Esophagus muscularis mucosa (tissue), 4 donors: ENCODE measurements at regions not wholly inside any gene's neighbourhood (a gene's known extent, or its start where the extent isn't known, plus 50 kb on each side); places are given as distances from the start of the nearest gene placed in this dataset.

ENCODE experiments used
- DNase-seq: peaks from one replicate; pipeline ENCODE4 v3.0.0-alpha.2; 2017; ENCODE audit errors: extremely low spot score
- H3K27ac ChIP-seq, 4 donors: fragments of 200-600 bp; sonication (generic); replicated peaks in 1 of 4; 1 replicate in 3 of 4; 2 replicates in 1 of 4; pipeline ENCODE4 v1.5.1; 2016 to 2019; ENCODE audit warnings: mild to moderate bottlenecking in 1 of 4
- H3K27me3 ChIP-seq, 4 donors: fragments of 200-600 bp; sonication (generic); one replicate each; pipeline versions ENCODE4 v1.5.1 to v1.6.0; 2016 to 2019
- H3K36me3 ChIP-seq, 4 donors: fragments of 200-600 bp; sonication (generic); one replicate each; pipeline ENCODE4 v1.5.1; 2016 to 2019
- H3K4me1 ChIP-seq, 4 donors: fragments of 200-600 bp; sonication (generic); one replicate each; pipeline ENCODE4 v1.5.1; 2016 to 2019
- H3K4me3 ChIP-seq, 4 donors: fragments of 200-600 bp; sonication (generic); 1 replicate in 2 of 4; 2 replicates in 2 of 4; pipeline ENCODE4 v1.5.1; 2016 to 2019; ENCODE audit warnings: mild to moderate bottlenecking in 4 of 4, moderate library complexity in 1 of 4
- H3K9me3 ChIP-seq, 4 donors: fragments of 200-600 bp; sonication (generic); 1 replicate in 3 of 4; 2 replicates in 1 of 4; pipeline ENCODE4 v1.5.1; 2016 to 2019
- CTCF ChIP-seq, 3 experiments: fragments of 200-600 bp in 2 of 3; fragments of 450-650 bp in 1 of 3; sonication (generic) in 2 of 3; IDR thresholded peaks; one replicate each; pipeline ENCODE4 v1.5.1; 2017 to 2019; ENCODE audit warnings: antibody characterized with exemption in 3 of 3, mild to moderate bottlenecking in 2 of 3, moderate library complexity in 1 of 3
- EP300 ChIP-seq: sonication (generic); formaldehyde crosslinking; IDR thresholded peaks from one replicate; pipeline ENCODE4 v1.6.1; 2017; ENCODE audit warnings: antibody characterized with exemption
- POLR2A ChIP-seq: fragments of 450-650 bp; IDR thresholded peaks from one replicate; pipeline ENCODE4 v1.6.1; 2017; ENCODE audit warnings: antibody characterized with exemption, moderate library complexity, mild to moderate bottlenecking, low read depth
- POLR2AphosphoS5 ChIP-seq, 2 donors: sonication (generic); formaldehyde crosslinking; IDR thresholded peaks; one replicate each; pipeline ENCODE4 v1.6.1; 2017; ENCODE audit warnings: antibody characterized with exemption in 2 of 2
- WGBS: methylation state at CpG from one replicate; pipeline ENCODE4 v1.1.5; 2018; 5-methylcytosine and 5-hydroxymethylcytosine counted together
- intact Hi-C: fragments of 100-400 bp; cut with DNase I; formaldehyde crosslinking; loops from one replicate; pipeline ENCODE4 v1.15.1; 2023

GRCh38 chr1:218916720-218917119 is 257.0 kb upstream of the LYPLAL1 start:
- Histone ChIP-seq H3K27me3 (no peaks in the 10 kb centered on the region), H3K27ac (no peak overlapping the region), H3K4me3 (no peak overlapping the region), H3K4me1 (no peaks in the 10 kb centered on the region), H3K9me3 (no peaks in the 10 kb centered on the region), H3K36me3 (no peaks in the 10 kb centered on the region)
- intact Hi-C loops = no loop called here
- DNase-seq = no peak
- no peak for TF ChIP-seq EP300
- no peak for TF ChIP-seq POLR2AphosphoS5 (IDR thresholded peaks at IDR 0.05)
- no peak for TF ChIP-seq POLR2A
- TF ChIP-seq CTCF (IDR thresholded peaks at IDR 0.05) = no peak
- WGBS = 91% methylated on average over 2 of the region's 2 CpGs

GRCh38 chr1:218917656-218918055 is 256.0 kb upstream of the LYPLAL1 start:
- H3K4me3 ChIP-seq = no peak overlapping the region
- no peaks in the 10 kb centered on the region for H3K36me3 ChIP-seq
- H3K4me1 ChIP-seq = no peaks in the 10 kb centered on the region
- DNase-seq = no peak
- intact Hi-C loops = no loop called here
- 52% methylated on average over 1 of the region's 1 CpG for WGBS
- H3K27ac ChIP-seq = no peak overlapping the region
- no peaks in the 10 kb centered on the region for H3K27me3 ChIP-seq
- no peak for TF ChIP-seq EP300
- H3K9me3 ChIP-seq = no peaks in the 10 kb centered on the region

- no peak overlapping the region for H3K4me3 ChIP-seq
- intact Hi-C loops = no loop called here
- no peak for TF ChIP-seq POLR2AphosphoS5 (IDR thresholded peaks at IDR 0.05)
- no peak for TF ChIP-seq CTCF (IDR thresholded peaks at IDR 0.05)
- TF ChIP-seq EP300 = no peak
- no peak for TF ChIP-seq POLR2A
- WGBS = 89% methylated on average over 2 of the region's 2 CpGs
- no peaks in the 10 kb centered on the region for H3K4me1 ChIP-seq
- H3K27ac ChIP-seq = no peak overlapping the region
- no peaks in the 10 kb centered on the region for H3K27me3 ChIP-seq
- no peaks in the 10 kb centered on the region for H3K9me3 ChIP-seq
- no peaks in the 10 kb centered on the region for H3K36me3 ChIP-seq
- no peak for DNase-seq
These were observed 247.9 kb upstream of the LYPLAL1 start for GRCh38 chr1:218925777-218926176.

GRCh38 chr1:218926631-218927030 is 247.0 kb upstream of the LYPLAL1 start:
- Histone ChIP-seq H3K27ac (no peak overlapping the region), H3K4me3 (no peak overlapping the region), H3K9me3 (no peaks in the 10 kb centered on the region), H3K36me3 (no peaks in the 10 kb centered on the region), H3K4me1 (no peaks in the 10 kb centered on the region), H3K27me3 (no peaks in the 10 kb centered on the region)
- WGBS = 98% methylated on average over 2 of the region's 2 CpGs
- TF ChIP-seq CTCF (IDR thresholded peaks at IDR 0.05) = no peak
- no peak for TF ChIP-seq POLR2AphosphoS5 (IDR thresholded peaks at IDR 0.05)
- no peak for TF ChIP-seq EP300
- TF ChIP-seq POLR2A = no peak
- intact Hi-C loops = no loop called here
- DNase-seq = no peak

- WGBS = 88% methylated on average over 3 of the region's 3 CpGs
- Histone ChIP-seq H3K36me3 (no peaks in the 10 kb centered on the region), H3K27me3 (no peaks in the 10 kb centered on the region), H3K27ac (no peak overlapping the region), H3K4me3 (no peak overlapping the region), H3K4me1 (no peaks in the 10 kb centered on the region), H3K9me3 (no peaks in the 10 kb centered on the region)
- intact Hi-C loops = no loop called here
- DNase-seq = no peak
- TF ChIP-seq POLR2A (no peak), POLR2AphosphoS5 (IDR thresholded peaks at IDR 0.05) (no peak), EP300 (no peak), CTCF (IDR thresholded peaks at IDR 0.05) (no peak)
These were observed 243.7 kb upstream of the LYPLAL1 start for GRCh38 chr1:218930000-218930399.
